A673 (cell line): ENCODE measurements at regions not wholly inside any gene's neighbourhood (a gene's known extent, or its start where the extent isn't known, plus 50 kb on each side); places are given as distances from the start of the nearest gene placed in this dataset.

Experiments
- EZH2 ChIP-seq: fragments of 200-600 bp; sonication (generic); IDR thresholded peaks from 2 replicates; pipeline ENCODE4 v1.6.1; 2017; ENCODE audit warnings: borderline replicate concordance, low read depth, mild to moderate bottlenecking, mixed read lengths, antibody characterized with exemption, low read length; ENCODE audit not compliant: poor library complexity, severe bottlenecking
- TF ChIP-seq, protein P1 (sequence below): fragments of 300-800, 200-600 bp; sonication (generic); conservative IDR thresholded peaks from 2 replicates; pipeline ENCODE4 v1.5.1; 2017; ENCODE audit warnings: low read depth, mild to moderate bottlenecking, antibody characterized with exemption, low read length, moderate library complexity, mixed read lengths

DNA sequence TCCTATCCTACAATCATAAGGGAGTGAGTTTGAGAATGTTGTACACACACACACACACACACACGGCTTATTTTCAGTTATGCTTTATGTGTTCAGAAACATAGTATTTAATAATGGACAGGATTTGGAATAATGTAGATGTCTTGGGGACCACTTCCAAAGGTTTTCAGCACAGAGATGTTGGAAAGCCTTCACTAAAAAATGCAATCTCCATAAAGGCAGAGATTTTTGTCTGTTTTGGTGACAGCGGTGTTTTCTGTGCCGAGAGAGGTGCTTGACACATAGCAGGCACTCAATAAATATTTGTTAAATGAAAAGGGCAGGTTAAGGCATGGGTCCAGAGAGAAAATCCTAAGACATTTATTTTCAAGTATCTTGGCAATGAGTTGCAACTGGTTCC lies 428.2 kb upstream of the RGMA start:
- TF ChIP-seq, protein P1, sequence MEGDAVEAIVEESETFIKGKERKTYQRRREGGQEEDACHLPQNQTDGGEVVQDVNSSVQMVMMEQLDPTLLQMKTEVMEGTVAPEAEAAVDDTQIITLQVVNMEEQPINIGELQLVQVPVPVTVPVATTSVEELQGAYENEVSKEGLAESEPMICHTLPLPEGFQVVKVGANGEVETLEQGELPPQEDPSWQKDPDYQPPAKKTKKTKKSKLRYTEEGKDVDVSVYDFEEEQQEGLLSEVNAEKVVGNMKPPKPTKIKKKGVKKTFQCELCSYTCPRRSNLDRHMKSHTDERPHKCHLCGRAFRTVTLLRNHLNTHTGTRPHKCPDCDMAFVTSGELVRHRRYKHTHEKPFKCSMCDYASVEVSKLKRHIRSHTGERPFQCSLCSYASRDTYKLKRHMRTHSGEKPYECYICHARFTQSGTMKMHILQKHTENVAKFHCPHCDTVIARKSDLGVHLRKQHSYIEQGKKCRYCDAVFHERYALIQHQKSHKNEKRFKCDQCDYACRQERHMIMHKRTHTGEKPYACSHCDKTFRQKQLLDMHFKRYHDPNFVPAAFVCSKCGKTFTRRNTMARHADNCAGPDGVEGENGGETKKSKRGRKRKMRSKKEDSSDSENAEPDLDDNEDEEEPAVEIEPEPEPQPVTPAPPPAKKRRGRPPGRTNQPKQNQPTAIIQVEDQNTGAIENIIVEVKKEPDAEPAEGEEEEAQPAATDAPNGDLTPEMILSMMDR = no peak
- TF ChIP-seq EZH2 = no peak
